Epithelial cell of esophagus (primary cell): ENCODE measurements at regions not wholly inside any gene's neighbourhood (a gene's known extent, or its start where the extent isn't known, plus 50 kb on each side); places are given as distances from the start of the nearest gene placed in this dataset.

Experiments used
- DNase-seq: peaks from one replicate; pipeline ENCODE4 v3.0.0; 2010; ENCODE audit warnings: low read depth
- H3K4me3 ChIP-seq: 2 replicates; pipeline ENCODE4 v1.5.1; 2011; ENCODE audit warnings: mild to moderate bottlenecking, low read length, control low read depth
- TF ChIP-seq, protein P1 (sequence below): IDR thresholded peaks from 2 replicates; pipeline ENCODE4 v1.5.1; 2011; ENCODE audit warnings: low read depth, mild to moderate bottlenecking, low read length, control low read depth, inconsistent platforms; ENCODE audit not compliant: insufficient read depth; ENCODE audit errors: missing control alignments

DNA sequence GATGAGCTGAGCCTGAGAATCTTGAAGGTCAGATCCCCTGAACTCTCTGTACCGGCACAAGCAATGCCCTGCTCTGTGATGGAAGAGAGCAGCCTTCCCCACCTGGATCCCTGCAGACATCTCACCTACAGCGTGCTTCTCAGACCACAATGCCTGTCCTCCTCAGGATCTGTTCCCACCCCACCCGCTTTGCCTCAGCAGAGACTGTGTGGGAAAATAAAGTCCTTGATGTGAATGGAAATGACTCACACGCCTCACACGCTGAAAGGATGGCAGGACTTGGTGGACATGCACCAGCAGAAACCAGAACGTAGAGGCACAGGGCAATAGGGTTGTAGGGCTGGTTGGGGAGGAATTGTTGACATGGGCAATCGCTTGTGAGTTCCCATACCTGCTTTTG, 117.9 kb upstream of the POU3F3 start:
- peak; percentile 20 for DNase-seq
- no peak overlapping the region for H3K4me3 ChIP-seq
- TF ChIP-seq, protein P1, sequence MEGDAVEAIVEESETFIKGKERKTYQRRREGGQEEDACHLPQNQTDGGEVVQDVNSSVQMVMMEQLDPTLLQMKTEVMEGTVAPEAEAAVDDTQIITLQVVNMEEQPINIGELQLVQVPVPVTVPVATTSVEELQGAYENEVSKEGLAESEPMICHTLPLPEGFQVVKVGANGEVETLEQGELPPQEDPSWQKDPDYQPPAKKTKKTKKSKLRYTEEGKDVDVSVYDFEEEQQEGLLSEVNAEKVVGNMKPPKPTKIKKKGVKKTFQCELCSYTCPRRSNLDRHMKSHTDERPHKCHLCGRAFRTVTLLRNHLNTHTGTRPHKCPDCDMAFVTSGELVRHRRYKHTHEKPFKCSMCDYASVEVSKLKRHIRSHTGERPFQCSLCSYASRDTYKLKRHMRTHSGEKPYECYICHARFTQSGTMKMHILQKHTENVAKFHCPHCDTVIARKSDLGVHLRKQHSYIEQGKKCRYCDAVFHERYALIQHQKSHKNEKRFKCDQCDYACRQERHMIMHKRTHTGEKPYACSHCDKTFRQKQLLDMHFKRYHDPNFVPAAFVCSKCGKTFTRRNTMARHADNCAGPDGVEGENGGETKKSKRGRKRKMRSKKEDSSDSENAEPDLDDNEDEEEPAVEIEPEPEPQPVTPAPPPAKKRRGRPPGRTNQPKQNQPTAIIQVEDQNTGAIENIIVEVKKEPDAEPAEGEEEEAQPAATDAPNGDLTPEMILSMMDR, result no peak

DNA sequence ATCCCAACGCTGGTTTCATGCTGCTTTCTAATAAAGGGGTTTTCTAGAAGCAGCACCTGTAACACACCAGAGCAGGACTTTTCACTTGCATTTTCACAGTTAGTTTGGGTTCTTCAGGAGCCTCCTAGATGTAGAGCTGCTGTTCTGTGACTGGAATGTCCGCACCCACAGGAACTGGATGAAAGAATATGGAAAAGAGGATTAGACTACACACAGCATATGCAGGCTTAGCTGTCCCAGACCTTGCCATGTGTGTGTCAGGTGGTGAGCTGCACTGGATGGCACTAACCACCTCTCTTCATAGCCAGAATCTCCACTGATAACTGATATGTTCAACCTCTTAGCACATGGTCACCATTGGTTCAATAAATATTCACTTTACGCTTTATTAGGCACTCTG, 112.1 kb upstream of the POU3F3 start:
- DNase-seq, result no peak
- TF ChIP-seq, protein P1, result no peak
- no peak overlapping the region for H3K4me3 ChIP-seq

DNA sequence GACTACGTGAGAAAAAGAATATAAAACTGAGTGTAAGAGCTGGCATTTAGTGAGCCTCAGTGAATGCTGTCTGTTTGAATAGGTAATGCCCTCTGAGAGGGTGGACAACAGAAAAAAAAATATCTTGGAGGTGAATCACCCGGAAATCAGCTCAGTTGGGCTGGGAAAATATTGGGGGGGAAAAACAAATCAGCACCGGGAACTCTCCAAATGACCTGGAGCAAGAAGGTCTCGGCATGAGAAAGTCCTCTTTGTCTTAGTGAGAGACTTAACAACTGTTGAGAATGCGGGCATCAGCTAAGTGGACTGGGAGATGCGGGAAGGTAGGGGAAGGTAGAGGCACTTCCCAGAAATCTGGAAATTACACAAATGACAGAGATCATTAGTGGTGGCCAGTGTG, 109.4 kb upstream of the POU3F3 start:
- TF ChIP-seq, protein P1, result no peak
- H3K4me3 ChIP-seq, result no peak overlapping the region
- DNase-seq, result no peak

DNA sequence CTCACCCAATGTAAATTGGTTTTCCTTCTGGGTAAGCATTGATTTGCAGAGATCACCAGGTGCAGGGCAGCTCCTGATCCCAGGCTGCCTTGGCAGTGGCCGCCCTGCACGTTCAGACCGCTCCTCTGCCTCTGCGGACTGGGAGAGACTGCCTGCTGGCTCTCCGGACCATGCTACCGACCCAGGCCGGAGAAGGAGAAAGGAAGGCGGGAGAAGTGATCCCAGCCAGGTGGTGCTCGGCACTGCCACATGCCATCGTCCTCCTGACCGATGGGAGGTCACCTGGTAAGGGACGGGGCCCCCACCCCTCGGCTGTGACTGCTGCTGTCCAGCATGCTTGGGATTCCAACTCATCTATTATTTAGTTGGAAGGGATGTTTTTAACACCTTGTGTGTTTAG, 108.1 kb upstream of the POU3F3 start:
- no peak for DNase-seq
- TF ChIP-seq, protein P1, result no peak
- H3K4me3 ChIP-seq, result no peak overlapping the region

DNA sequence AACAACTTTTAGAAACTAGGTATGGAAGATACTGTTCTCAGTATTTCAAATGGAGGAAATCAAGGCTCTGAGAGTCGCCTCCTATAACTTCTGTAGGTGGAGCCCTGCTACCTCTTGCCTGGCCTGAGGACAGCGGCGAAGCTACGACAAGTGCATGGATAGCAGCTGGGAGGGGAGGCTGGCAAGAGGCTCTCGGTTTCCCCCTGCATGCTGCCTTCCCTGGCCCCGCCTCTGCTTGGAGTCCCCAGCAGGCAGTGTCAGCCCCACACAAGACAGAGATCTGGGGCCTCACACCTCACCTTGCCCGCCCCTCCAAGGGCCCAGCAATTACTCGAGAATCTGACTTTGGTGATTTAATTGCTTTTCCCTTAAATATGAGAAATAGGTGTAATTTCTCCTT, 107.6 kb upstream of the POU3F3 start:
- no peak for DNase-seq
- TF ChIP-seq, protein P1, result no peak

DNA sequence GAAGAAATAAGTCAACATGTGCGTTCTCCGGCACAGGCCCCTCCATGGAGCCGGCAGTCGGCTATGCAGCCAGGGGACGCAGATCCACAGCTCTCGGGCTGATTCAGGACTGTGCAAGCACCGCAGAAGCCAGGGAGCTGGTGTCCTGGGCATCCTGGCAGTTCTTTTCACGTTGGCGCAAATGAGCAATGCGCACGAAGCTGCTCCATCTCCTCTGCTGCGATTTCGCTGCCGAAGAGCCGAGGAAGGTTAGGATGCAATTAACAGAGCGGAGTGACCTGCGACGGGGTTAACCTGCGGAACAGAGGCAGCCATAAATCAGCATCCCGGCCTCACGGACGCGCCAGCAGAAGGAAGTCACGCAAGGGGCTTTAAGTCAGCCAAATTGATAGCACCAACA, 107.1 kb upstream of the POU3F3 start:
- H3K4me3 ChIP-seq, result no peak overlapping the region
- TF ChIP-seq, protein P1, result no peak
- DNase-seq, result no peak

More for the DNA sequence above, 107.6 kb upstream of the POU3F3 start:
- H3K4me3 ChIP-seq, result no peak overlapping the region

DNA sequence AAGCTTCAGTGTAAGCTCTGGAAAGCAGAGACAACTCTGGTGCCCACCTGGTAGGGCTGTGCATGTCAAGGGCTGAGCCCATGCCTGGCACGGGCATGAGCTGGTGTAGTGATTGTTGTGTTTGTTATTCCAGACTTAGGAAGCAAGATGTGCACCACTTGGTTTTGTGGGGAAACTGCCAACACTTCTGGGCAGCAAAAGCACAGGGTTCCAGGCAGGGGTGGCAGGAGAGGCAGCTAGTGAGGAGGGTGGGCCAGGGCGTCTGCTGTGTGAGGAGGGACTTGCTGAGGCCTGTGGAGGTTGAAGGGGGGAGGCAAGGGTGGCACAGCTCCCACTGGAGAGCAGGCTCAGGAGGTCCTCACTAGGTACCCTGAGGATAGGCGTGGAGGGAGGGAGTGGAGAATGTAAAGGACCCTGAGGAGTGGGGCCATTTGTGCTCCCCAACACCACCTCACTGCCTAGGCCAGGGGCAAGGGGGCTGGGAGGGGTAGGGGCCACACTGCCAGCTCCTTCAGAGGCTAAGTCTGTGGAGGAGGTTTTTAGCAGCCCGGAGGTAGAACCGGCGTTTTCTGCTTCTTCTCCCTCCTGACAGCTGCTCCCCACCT, 104.0 kb upstream of the POU3F3 start:
- no peak overlapping the region for H3K4me3 ChIP-seq
- TF ChIP-seq, protein P1, result no peak
- no peak for DNase-seq
